HG02870 (cell line): ENCODE measurements at regions not wholly inside any gene's neighbourhood (a gene's known extent, or its start where the extent isn't known, plus 50 kb on each side); places are given as distances from the start of the nearest gene placed in this dataset.

ENCODE experiments used
- ATAC-seq: cut with Tn5 transposase; IDR thresholded peaks from one replicate; pipeline ENCODE4 v1.9.1; 2021; ENCODE audit warnings: mild to moderate bottlenecking, moderate library complexity; ENCODE audit not compliant: unreplicated experiment

GRCh38 chr15:58294681-58295254 lies 137.0 kb upstream of the LIPC start:
- no peak for ATAC-seq

DNA sequence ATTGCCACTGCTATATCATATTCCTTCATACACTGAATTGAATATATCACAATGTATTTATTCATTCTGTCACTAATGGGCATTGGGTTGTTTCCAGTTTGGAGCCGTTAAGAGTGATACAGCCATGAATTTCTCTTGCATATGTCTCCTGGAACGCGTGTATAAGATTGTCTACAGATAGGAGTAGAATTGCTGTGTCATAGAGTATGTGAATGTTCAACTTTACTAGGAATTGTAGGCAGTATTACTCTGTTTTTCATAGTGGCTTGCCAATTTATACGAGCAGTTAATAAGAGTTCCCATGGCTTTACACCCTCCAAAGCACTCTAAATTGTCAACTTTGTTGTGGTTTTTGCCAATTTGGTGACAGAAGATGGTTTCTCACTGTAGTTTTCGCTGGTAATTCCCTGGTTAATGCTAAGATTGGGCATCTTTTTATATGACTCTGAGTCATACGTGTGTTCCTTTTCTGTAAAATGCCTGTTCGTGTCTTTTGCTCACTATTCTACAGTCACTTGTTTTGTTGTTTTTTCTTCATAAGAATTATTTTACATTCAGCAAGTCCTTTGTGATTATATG lies 136.1 kb upstream of the LIPC start:
- ATAC-seq = no peak

DNA sequence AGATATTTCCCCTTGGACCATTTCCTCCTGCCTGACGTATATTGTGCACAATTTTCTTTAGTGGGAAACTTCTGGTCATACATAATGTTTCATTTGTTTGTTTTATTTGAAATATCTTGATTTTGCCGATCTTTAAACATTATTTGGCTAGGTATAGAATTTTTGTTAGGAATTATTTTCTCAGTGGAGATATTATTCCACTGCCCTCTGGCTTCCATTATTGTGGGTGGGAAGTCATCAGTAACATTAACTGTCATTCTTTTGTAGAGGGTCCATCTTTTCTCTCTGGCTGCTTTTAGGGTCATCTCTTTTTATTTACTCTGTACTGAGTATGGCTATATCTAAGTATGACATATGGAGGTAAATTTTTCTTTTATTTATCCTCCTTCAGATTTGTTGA lies 135.5 kb upstream of the LIPC start:
- ATAC-seq = no peak

DNA sequence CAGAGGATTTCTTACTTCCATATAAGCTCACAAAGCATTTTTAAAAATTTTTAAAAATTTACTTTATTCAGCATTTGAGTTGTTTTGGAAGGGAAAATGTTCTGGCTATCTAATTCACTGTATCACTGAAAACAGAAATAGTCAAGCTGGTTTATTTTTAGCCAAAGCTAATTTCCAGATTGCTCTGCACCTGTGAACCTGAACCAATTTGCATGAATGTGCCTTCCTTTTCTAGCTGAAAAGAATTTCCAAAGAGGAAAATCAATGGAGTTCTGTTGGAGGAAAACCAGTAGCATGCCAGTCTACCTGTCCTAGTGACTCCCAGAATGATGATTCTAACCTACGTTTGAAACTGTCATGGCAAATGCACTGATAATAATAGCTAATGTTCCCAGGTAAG lies 134.2 kb upstream of the LIPC start:
- ATAC-seq = no peak

- no peak for ATAC-seq
Observed at GRCh38 chr15:58298879-58299850, 132.6 kb upstream of the LIPC start.

- no peak for ATAC-seq
Observed at GRCh38 chr15:58302832-58303231, 129.0 kb upstream of the LIPC start.

GRCh38 chr15:58303236-58303635 lies 128.6 kb upstream of the LIPC start:
- no peak for ATAC-seq

DNA sequence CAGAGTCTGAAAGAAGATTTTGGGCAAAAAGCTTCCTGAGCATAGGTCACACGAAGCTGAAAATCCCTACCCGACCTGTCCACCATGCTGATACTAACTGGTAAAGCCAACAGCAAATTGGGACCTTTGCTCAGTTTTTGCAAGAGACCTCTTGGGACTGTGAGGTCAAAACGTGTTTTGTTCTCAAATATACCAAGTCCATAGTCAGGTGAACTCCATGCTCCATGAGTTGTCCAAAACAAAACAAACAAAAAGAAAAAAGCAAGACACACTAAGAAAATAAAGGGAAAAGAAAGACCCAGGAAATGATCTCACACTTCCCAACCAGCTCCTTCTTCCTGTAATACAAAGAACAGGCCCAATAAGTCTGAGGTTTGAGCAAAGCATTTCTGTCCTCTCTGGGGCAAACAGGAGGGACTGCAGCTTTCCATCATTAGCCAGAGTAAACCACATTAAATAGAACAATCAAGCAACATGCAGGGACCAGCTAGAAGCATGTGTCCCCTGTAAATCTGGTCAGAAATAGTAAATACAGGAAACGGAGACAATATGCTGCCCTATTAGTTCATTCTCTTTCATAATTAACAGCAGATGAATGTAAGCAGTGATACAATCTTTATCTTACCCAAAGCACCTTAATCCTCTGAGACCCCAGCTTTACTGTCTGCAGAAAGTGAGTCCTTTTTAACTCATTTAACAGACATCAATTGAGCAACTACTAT lies 125.0 kb upstream of the LIPC start:
- ATAC-seq = no peak

DNA sequence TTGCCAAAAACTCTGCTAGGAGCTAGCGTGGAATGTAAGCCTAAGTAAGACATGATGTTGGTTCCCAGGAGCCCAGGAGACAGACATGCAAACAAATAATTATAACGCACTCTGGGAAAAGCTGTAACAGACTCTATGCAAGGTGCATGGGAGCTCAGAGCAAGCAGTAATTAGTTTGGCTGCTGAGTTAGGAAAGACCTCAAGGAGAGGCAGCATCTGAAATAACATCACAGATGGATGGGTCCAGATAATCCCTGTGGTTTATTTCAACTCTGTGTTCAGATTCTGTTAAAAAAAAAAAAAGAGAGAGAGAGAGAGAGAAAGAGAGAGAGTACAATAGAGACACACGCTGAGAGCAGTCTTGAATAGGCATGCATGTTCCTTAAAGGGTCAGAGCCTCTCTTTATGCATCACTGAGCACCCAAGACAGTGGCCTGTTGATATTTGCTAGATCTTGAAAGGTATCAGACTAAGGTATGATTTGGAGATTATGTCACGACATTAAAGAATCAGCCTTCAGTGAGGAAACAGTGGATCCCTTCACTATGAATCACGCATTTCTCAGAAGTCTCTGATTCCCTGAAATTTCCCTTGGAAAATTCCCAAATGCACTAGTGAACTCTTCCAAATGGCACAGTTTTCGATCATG lies 124.4 kb upstream of the LIPC start:
- ATAC-seq = no peak

DNA sequence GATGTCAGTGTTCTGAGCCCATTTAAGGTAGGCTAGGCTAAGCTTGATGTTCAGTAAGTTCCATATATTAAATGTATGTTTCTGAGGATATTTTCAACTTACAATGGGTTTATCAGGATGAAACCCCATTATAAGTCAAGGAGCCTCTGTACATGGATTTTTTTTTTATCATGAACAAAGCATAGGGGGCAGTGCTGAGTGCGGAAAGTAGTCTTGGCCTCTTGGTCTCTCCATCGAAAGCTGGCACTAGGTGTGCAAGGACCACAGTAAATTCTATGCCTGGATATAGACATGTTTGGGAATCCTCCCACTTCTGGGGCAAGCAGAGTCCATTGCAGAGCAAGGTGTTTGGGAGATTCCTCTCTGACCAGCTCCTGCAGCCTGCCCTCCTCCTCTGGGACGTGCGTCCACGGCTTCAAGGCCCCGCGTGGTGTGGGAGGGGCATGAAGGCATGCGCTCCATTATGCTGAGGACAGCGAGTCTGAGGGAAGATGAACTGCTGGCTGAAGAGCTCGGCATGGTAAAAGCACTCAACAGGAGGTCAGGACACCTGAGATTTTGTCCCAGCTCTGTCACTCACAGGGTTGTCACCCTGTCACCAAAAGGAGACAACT lies 122.9 kb upstream of the LIPC start:
- no peak for ATAC-seq

- ATAC-seq = no peak
Observed at GRCh38 chr15:58309963-58310928, 121.5 kb upstream of the LIPC start.

- no peak for ATAC-seq
Observed at GRCh38 chr15:58311556-58311955, 120.2 kb upstream of the LIPC start.

- ATAC-seq = no peak
Observed at GRCh38 chr15:58312031-58312430, 119.8 kb upstream of the LIPC start.

DNA sequence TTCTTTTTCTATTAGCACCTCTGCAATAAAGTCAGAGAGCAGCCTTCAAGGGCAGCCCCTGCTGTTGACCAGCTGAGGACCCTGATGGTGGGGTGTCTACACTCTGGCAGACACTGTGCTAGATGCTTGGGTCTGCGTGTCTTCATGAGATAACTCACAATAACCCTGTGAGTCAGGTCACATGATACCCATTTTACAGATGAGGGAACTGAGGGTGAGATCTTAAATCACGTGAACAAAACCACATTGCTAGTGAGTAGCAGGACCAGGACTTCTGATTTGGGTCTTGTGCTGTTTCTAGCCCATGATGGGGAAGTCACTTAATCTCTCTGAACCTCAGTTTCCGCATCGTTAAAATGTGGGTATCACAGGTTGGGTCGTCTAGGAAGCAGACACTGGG lies 118.5 kb upstream of the LIPC start:
- no peak for ATAC-seq

GRCh38 chr15:58313810-58314592 lies 117.8 kb upstream of the LIPC start:
- ATAC-seq = no peak

DNA sequence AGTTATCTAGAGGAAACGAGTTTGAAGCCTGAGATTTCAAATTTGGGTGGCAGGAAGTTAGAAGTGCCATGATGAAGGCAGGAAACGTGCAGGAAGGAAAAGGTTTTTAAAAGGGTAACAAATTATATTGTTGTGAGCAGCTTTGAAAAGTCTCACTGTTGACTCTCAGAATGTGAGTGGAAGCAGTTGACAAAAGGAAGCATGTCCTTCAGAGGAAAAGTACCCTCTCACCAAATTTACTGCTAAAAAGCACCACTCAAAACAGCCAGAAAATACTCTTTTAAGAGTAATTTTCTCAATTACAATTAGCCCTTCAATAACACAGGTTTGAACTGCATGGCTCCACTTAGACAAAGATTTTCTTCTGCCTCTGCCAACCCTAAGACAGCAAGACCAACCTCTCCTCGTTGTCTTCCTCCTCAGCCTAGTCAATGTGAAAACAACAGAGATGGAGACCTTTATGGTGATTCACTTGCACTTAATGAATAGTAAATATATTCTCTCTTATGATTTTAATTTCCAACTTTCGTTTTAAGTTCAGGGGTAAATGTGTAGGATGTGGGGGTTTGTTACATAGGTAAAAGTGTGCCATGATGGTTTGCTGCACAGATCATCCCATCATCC lies 117.1 kb upstream of the LIPC start:
- no peak for ATAC-seq

- ATAC-seq = no peak
Observed at GRCh38 chr15:58318517-58318916, 113.3 kb upstream of the LIPC start.

DNA sequence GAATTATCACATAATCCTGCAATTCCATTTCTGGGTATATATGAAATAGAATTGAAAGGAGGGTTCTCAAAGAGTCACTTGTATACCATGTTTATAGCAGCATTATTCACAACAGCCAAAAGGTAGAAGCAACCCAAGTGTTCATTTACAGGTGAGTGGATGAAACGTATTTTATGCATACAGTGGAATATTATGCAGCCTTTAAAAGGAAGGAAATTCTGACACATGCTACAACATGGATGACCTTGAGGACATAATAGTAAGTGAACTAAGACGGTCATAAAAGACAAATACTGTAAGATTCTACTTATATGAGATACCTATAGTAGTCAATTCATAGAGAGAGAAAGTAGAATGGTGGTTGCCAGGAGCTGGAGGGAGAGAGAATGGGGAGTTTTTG lies 110.8 kb upstream of the LIPC start:
- ATAC-seq = no peak
